NCI-H2029 treated with DMSO at 0.1 percent for 48 hours (cell line): ENCODE measurements at regions not wholly inside any gene's neighbourhood (a gene's known extent, or its start where the extent isn't known, plus 50 kb on each side); places are given as distances from the start of the nearest gene placed in this dataset.

ENCODE experiments used
- DNase-seq: peaks from one replicate; lab custom pipeline; 2025; lab: John Stamatoyannopoulos, UW

- no peak for DNase-seq
Observed at GRCh38 chr9:88658311-88658822, 123.4 kb downstream of the NXNL2 start.

GRCh38 chr9:88659126-88659525 lies 124.1 kb downstream of the NXNL2 start:
- no peak for DNase-seq

- DNase-seq = no peak
Observed at GRCh38 chr9:88660611-88661010, 125.6 kb downstream of the NXNL2 start.

- DNase-seq = no peak
Observed at GRCh38 chr9:88661759-88662158, 126.8 kb downstream of the NXNL2 start.

GRCh38 chr9:88663771-88664419 lies 128.9 kb downstream of the NXNL2 start:
- no peak for DNase-seq

- no peak for DNase-seq
Observed at GRCh38 chr9:88664773-88665172, 129.8 kb downstream of the NXNL2 start.

- no peak for DNase-seq
Observed at GRCh38 chr9:88672874-88673689, 138.1 kb downstream of the NXNL2 start.

- DNase-seq = no peak
Observed at GRCh38 chr9:88673886-88674285, 138.9 kb downstream of the NXNL2 start.

- no peak for DNase-seq
Observed at GRCh38 chr9:88676644-88677043, 141.7 kb downstream of the NXNL2 start.

- no peak for DNase-seq
Observed at GRCh38 chr9:88678008-88678407, 143.0 kb downstream of the NXNL2 start.

GRCh38 chr9:88678431-88678830 lies 143.5 kb downstream of the NXNL2 start:
- DNase-seq = no peak

GRCh38 chr9:88680041-88680440 lies 145.1 kb downstream of the NXNL2 start:
- DNase-seq = no peak

GRCh38 chr9:88680505-88681160 lies 145.7 kb downstream of the NXNL2 start:
- DNase-seq = no peak

GRCh38 chr9:88681434-88681833 lies 146.5 kb downstream of the NXNL2 start:
- no peak for DNase-seq

GRCh38 chr9:88682431-88682831 lies 147.5 kb downstream of the NXNL2 start:
- DNase-seq = no peak

- no peak for DNase-seq
Observed at GRCh38 chr9:88684046-88684445, 149.1 kb downstream of the NXNL2 start.

- no peak for DNase-seq
Observed at GRCh38 chr9:88684845-88685244, 149.9 kb downstream of the NXNL2 start.

GRCh38 chr9:88685966-88686365 lies 151.0 kb downstream of the NXNL2 start:
- no peak for DNase-seq

GRCh38 chr9:88689509-88690298 lies 154.7 kb downstream of the NXNL2 start:
- no peak for DNase-seq

GRCh38 chr9:88690628-88691027 lies 155.7 kb downstream of the NXNL2 start:
- no peak for DNase-seq

GRCh38 chr9:88691091-88691490 lies 156.1 kb downstream of the NXNL2 start:
- DNase-seq = no peak

GRCh38 chr9:88691811-88692210 lies 156.8 kb downstream of the NXNL2 start:
- no peak for DNase-seq
